ENCODE measurements at regions not wholly inside any gene's neighbourhood (a gene's known extent, or its start where the extent isn't known, plus 50 kb on each side); places are given as distances from the start of the nearest gene placed in this dataset.

DNA sequence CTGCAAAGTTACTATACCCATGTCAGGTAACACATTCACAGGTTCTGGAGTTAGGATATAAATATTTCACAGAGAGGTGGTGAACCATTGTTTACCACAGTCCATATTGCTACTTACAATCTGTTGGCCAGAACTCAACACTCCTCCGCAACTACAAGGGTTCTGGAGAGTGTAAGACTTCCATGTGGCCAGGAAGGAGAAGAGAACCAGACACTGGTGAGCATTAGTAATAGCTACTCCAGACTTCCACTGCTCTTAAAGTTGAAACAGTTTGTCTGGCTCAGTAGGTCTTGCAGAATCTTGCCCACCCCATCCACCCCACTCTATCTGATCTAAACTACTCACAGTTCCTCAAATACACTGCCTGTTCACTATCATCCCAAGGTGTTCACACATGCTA is 369.6 kb downstream of the DUSP6 start:
- H3K9me3 Mint-ChIP-seq, result peaks cover 13% of the 10 kb centered on the region
- H3K36me3 Mint-ChIP-seq, result no peaks in the 10 kb centered on the region

GRCh38 chr12:88977115-88977514 is 375.2 kb downstream of the DUSP6 start:
- Mint-ChIP-seq H3K27ac (no peak overlapping the region), H3K27me3 (ENCODE audit: low read depth) (no peaks in the 10 kb centered on the region), H3K9me3 (no peaks in the 10 kb centered on the region), H3K4me1 (no peaks in the 10 kb centered on the region), H3K4me3 (no peak overlapping the region), H3K36me3 (no peaks in the 10 kb centered on the region)
- no peak for DNase-seq (ENCODE audit: low spot score in 2 of 2, unreplicated experiment in 2 of 2)
- TF ChIP-seq CTCF (IDR thresholded peaks at IDR 0.05; ENCODE audit: unreplicated experiment), result no peak

More for the DNA sequence above, 369.6 kb downstream of the DUSP6 start:
- H3K27ac Mint-ChIP-seq, result no peak overlapping the region
- no peaks in the 10 kb centered on the region for H3K27me3 Mint-ChIP-seq (ENCODE audit: low read depth)
- H3K4me3 Mint-ChIP-seq, result no peak overlapping the region
- no peak for DNase-seq (ENCODE audit: low spot score in 2 of 2, unreplicated experiment in 2 of 2)
- TF ChIP-seq CTCF (IDR thresholded peaks at IDR 0.05; ENCODE audit: unreplicated experiment), result no peak
- no peaks in the 10 kb centered on the region for H3K4me1 Mint-ChIP-seq

GRCh38 chr12:88973998-88974397 is 378.3 kb downstream of the DUSP6 start:
- H3K36me3 Mint-ChIP-seq, result no peaks in the 10 kb centered on the region

DNA sequence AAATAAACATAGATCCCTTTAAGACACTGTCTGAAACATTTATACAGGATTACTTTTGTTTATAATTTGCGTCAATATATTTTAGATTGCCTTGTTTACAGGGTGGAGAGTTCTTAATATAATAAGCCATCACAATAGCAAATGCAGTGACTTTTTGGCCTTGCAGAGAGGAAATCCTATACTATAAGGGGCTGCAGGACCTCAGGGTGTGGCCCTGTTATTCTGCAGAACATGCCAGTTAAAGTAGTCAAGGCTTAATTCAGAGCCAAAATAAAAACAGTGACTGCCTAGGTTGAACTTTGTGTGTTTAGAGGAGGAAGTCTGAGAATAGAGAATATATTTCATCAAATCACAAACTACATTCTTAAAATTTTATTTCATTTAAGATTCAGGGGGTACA is 381.6 kb downstream of the DUSP6 start:
- Mint-ChIP-seq H3K4me1 (peaks cover 11% of the 10 kb centered on the region), H3K36me3 (no peaks in the 10 kb centered on the region), H3K4me3 (no peak overlapping the region), H3K9me3 (no peaks in the 10 kb centered on the region), H3K27ac (no peak overlapping the region), H3K27me3 (ENCODE audit: low read depth) (no peaks in the 10 kb centered on the region)
- TF ChIP-seq CTCF (IDR thresholded peaks at IDR 0.05; ENCODE audit: unreplicated experiment), result no peak
- no peak for DNase-seq (ENCODE audit: low spot score in 2 of 2, unreplicated experiment in 2 of 2)

More at GRCh38 chr12:88973998-88974397, 378.3 kb downstream of the DUSP6 start:
- DNase-seq (ENCODE audit: low spot score in 2 of 2, unreplicated experiment in 2 of 2), result no peak
- TF ChIP-seq CTCF (IDR thresholded peaks at IDR 0.05; ENCODE audit: unreplicated experiment), result no peak
- Mint-ChIP-seq H3K27ac (no peak overlapping the region), H3K4me3 (no peak overlapping the region), H3K4me1 (peaks cover 11% of the 10 kb centered on the region), H3K9me3 (no peaks in the 10 kb centered on the region), H3K27me3 (ENCODE audit: low read depth) (no peaks in the 10 kb centered on the region)

- Mint-ChIP-seq H3K4me3 (no peak overlapping the region), H3K9me3 (peaks cover 4% of the 10 kb centered on the region), H3K4me1 (peaks cover 11% of the 10 kb centered on the region), H3K27ac (no peak overlapping the region), H3K36me3 (no peaks in the 10 kb centered on the region), H3K27me3 (ENCODE audit: low read depth) (no peaks in the 10 kb centered on the region)
- no peak for TF ChIP-seq CTCF (IDR thresholded peaks at IDR 0.05; ENCODE audit: unreplicated experiment)
- DNase-seq (ENCODE audit: low spot score in 2 of 2, unreplicated experiment in 2 of 2), result no peak
These were observed 383.2 kb downstream of the DUSP6 start for GRCh38 chr12:88969127-88969526.
